Lung (tissue), 11 donors: ENCODE measurements at regions not wholly inside any gene's neighbourhood (a gene's known extent, or its start where the extent isn't known, plus 50 kb on each side); places are given as distances from the start of the nearest gene placed in this dataset.

Experiments used
- ATAC-seq: fragments of 200-7000 bp; cut with Tn5 transposase; one replicate; pipeline ENCODE4 v1.9.1; 2020; ENCODE audit warnings: moderate number of reproducible peaks; ENCODE audit not compliant: insufficient read depth, low FRiP score
- DNase-seq, 3 donors: peaks; one replicate each; pipeline ENCODE4 v3.0.0-alpha.2; 2013 to 2017
- H3K27ac ChIP-seq, 2 donors: one replicate each; pipeline ENCODE4 v1.5.1; 2013; ENCODE audit warnings: mild to moderate bottlenecking in 2 of 2, moderate library complexity in 2 of 2, control low read depth in 1 of 2, inconsistent platforms in 1 of 2, low read depth in 1 of 2, low read length in 1 of 2
- H3K27me3 ChIP-seq, 3 donors: one replicate each; pipeline ENCODE4 v1.5.1; 2013; ENCODE audit warnings: low read length in 2 of 3; ENCODE audit not compliant: control insufficient read depth in 3 of 3, insufficient read depth in 3 of 3
- H3K36me3 ChIP-seq, 4 donors: one replicate each; pipeline ENCODE4 v1.5.1; 2013; ENCODE audit warnings: low read length in 4 of 4, mild to moderate bottlenecking in 1 of 4, moderate library complexity in 1 of 4; ENCODE audit not compliant: control insufficient read depth in 4 of 4, insufficient read depth in 4 of 4
- H3K4me1 ChIP-seq, 5 donors: one replicate each; pipeline ENCODE4 v1.5.1; 2013; ENCODE audit warnings: low read length in 5 of 5, mild to moderate bottlenecking in 2 of 5, moderate library complexity in 1 of 5; ENCODE audit not compliant: control insufficient read depth in 5 of 5, insufficient read depth in 5 of 5
- H3K4me3 ChIP-seq: one replicate; pipeline ENCODE4 v1.5.1; 2013; ENCODE audit warnings: mild to moderate bottlenecking, control low read depth, moderate library complexity
- H3K9ac ChIP-seq, 2 donors: one replicate each; pipeline ENCODE4 v1.5.1; 2013; ENCODE audit warnings: low read length in 2 of 2, control low read depth in 1 of 2; ENCODE audit not compliant: insufficient read depth in 1 of 2
- H3K9me3 ChIP-seq, 4 donors: one replicate each; pipeline ENCODE4 v1.5.1; 2013; ENCODE audit warnings: low read length in 3 of 4, mild to moderate bottlenecking in 1 of 4, moderate library complexity in 1 of 4; ENCODE audit not compliant: control insufficient read depth in 4 of 4, insufficient read depth in 3 of 4
- CTCF ChIP-seq: IDR thresholded peaks from 2 replicates; pipeline ENCODE4 v1.5.1; 2012; ENCODE audit warnings: mild to moderate bottlenecking; ENCODE audit errors: control extremely low read depth, extremely low read depth
- WGBS, 2 donors: extraction: QIAGEN DNeasy Blood & Tissue Kit; methylation state at CpG; one replicate each; pipeline ENCODE4 v1.1.7; 2013; 5-methylcytosine and 5-hydroxymethylcytosine counted together
- donor health status: control.
- donor health status: control.
- donor health status: Bipolar disorder and iron deficiency.
- donor health status: healthy.
- donor health status: DM: yes; HTN: yes; CAD: no.

- H3K9ac ChIP-seq: no peak overlapping the region
- no peak for DNase-seq
- no peak for TF ChIP-seq CTCF
- no peaks in the 10 kb centered on the region for H3K36me3 ChIP-seq
- H3K9me3 ChIP-seq: no peaks in the 10 kb centered on the region
- no peak overlapping the region for H3K4me3 ChIP-seq
- H3K4me1 ChIP-seq: no peaks in the 10 kb centered on the region
- ATAC-seq: no peak
- no peak overlapping the region for H3K27ac ChIP-seq
- H3K27me3 ChIP-seq: no peaks in the 10 kb centered on the region
- 87 to 89% methylated on average over 2 of the region's 2 CpGs for WGBS, 2 donors
Observed at GRCh38 chr3:67075295-67075694, 77.2 kb downstream of the KBTBD8 start.

- Histone ChIP-seq H3K9me3 (no peaks in the 10 kb centered on the region), H3K27me3 (no peaks in the 10 kb centered on the region), H3K36me3 (no peaks in the 10 kb centered on the region), H3K4me1 (no peaks in the 10 kb centered on the region), H3K4me3 (no peak overlapping the region), H3K27ac (no peak overlapping the region), H3K9ac (no peak overlapping the region)
- ATAC-seq (no peak), DNase-seq (no peak)
- WGBS, 2 donors: 57% methylated on average over 2 of the region's 2 CpGs
- no peak for TF ChIP-seq CTCF
Observed at GRCh38 chr3:67076607-67077006, 78.5 kb downstream of the KBTBD8 start.

- no peaks in the 10 kb centered on the region for H3K27me3 ChIP-seq
- no peak for TF ChIP-seq CTCF
- no peak for DNase-seq
- H3K36me3 ChIP-seq: no peaks in the 10 kb centered on the region
- H3K9me3 ChIP-seq: no peaks in the 10 kb centered on the region
- H3K4me3 ChIP-seq: no peak overlapping the region
- no peaks in the 10 kb centered on the region for H3K4me1 ChIP-seq
- no peak for ATAC-seq
- no peak overlapping the region for H3K27ac ChIP-seq
- no peak overlapping the region for H3K9ac ChIP-seq
Observed at GRCh38 chr3:67077656-67078055, 79.5 kb downstream of the KBTBD8 start.

GRCh38 chr3:67082533-67083024 lies 84.5 kb downstream of the KBTBD8 start:
- no peak for DNase-seq
- H3K9ac ChIP-seq: no peak overlapping the region
- TF ChIP-seq CTCF: no peak
- ATAC-seq: no peak
- H3K4me1 ChIP-seq: no peaks in the 10 kb centered on the region
- no peak overlapping the region for H3K4me3 ChIP-seq
- 94 to 95% methylated on average over 4 of the region's 4 CpGs for WGBS, 2 donors
- H3K27ac ChIP-seq: no peak overlapping the region
- no peaks in the 10 kb centered on the region for H3K9me3 ChIP-seq
- H3K36me3 ChIP-seq: no peaks in the 10 kb centered on the region
- no peaks in the 10 kb centered on the region for H3K27me3 ChIP-seq
